ENCODE measurements at regions not wholly inside any gene's neighbourhood (a gene's known extent, or its start where the extent isn't known, plus 50 kb on each side); places are given as distances from the start of the nearest gene placed in this dataset.
A peak's percentile ranks its signal among the peaks of the same experiment; 100 is the strongest.

DNA sequence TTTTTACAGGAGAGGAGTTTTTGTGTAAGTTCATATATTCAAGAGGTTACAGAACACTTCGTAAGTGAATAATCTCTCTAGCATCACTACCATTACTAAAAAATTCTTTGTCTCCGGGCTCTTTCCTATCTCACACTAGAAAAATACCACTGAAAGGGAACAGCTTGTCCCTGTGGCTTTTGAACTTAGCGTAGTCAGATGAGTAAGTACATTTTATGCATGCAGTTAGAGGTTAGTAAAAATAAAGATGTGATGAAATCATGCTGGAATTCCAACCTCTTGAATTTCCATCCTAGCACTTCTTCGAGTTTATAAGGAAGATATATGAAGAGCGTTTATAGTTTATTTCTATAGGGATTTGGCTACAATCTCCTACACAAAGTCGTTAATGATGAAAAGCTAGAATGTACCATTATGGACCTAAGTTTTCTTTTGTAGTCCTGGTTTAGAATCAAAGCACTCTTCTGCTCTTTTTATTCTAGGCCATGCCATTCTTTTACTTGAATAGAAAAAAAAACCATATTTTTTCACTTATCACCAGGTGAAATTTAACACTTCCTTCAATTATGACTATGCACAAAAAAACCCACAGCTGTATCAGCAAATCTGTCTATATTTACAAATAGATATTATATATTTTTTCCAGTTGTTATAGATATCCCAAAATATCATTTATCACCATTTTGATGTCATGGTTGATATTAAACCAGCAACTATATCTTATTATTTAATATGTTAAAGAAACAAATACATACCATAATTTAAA is 139.9 kb upstream of the PCDH9 start:
- peaks cover 2% of the 10 kb centered on the region for H3K9me3 Mint-ChIP-seq (ENCODE audit: low read depth)
- H3K27ac Mint-ChIP-seq: no peak overlapping the region
- H3K36me3 Mint-ChIP-seq (ENCODE audit: insufficient read depth): no peaks in the 10 kb centered on the region
- TF ChIP-seq, protein P1, sequence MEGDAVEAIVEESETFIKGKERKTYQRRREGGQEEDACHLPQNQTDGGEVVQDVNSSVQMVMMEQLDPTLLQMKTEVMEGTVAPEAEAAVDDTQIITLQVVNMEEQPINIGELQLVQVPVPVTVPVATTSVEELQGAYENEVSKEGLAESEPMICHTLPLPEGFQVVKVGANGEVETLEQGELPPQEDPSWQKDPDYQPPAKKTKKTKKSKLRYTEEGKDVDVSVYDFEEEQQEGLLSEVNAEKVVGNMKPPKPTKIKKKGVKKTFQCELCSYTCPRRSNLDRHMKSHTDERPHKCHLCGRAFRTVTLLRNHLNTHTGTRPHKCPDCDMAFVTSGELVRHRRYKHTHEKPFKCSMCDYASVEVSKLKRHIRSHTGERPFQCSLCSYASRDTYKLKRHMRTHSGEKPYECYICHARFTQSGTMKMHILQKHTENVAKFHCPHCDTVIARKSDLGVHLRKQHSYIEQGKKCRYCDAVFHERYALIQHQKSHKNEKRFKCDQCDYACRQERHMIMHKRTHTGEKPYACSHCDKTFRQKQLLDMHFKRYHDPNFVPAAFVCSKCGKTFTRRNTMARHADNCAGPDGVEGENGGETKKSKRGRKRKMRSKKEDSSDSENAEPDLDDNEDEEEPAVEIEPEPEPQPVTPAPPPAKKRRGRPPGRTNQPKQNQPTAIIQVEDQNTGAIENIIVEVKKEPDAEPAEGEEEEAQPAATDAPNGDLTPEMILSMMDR (IDR thresholded peaks at IDR 0.05; ENCODE audit: unreplicated experiment): no peak
- H3K27me3 Mint-ChIP-seq: no peaks in the 10 kb centered on the region
- no peak for DNase-seq (ENCODE audit: low spot score, unreplicated experiment)
- H3K4me3 Mint-ChIP-seq (ENCODE audit: low read depth): no peak overlapping the region
- H3K4me1 Mint-ChIP-seq (ENCODE audit: low read depth): peaks cover 4% of the 10 kb centered on the region

- DNase-seq (ENCODE audit: low spot score, unreplicated experiment): no peak
- Mint-ChIP-seq H3K4me3 (ENCODE audit: low read depth) (no peak overlapping the region), H3K4me1 (ENCODE audit: low read depth) (peaks cover 3% of the 10 kb centered on the region), H3K27ac (no peak overlapping the region), H3K36me3 (ENCODE audit: insufficient read depth) (no peaks in the 10 kb centered on the region), H3K27me3 (no peaks in the 10 kb centered on the region), H3K9me3 (ENCODE audit: low read depth) (peaks cover 2% of the 10 kb centered on the region)
- TF ChIP-seq, protein P1 (IDR thresholded peaks at IDR 0.05; ENCODE audit: unreplicated experiment): no peak
Observed at GRCh38 chr13:67367399-67367798, 137.3 kb upstream of the PCDH9 start.

DNA sequence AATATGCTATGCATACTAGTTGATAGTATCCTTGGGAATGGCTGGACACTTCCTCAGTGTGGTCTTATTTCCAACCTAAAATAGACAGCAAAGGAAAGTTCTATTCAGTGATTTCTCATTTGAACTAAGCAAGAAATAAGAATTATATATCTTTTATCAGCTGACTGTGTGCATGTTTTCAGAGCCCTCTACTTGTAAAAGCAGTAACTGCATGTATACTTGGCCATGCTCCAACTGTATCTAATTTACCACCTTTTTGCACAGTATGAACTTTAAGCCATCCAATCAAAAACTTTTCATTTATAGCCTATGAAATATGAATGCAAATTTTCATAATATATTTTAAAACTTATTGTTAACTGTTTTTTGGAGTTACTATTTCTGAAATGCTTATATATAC is 136.4 kb upstream of the PCDH9 start:
- Mint-ChIP-seq H3K4me1 (ENCODE audit: low read depth) (no peaks in the 10 kb centered on the region), H3K4me3 (ENCODE audit: low read depth) (no peak overlapping the region), H3K36me3 (ENCODE audit: insufficient read depth) (no peaks in the 10 kb centered on the region), H3K9me3 (ENCODE audit: low read depth) (peaks cover 2% of the 10 kb centered on the region), H3K27me3 (no peaks in the 10 kb centered on the region), H3K27ac (no peak overlapping the region)
- TF ChIP-seq, protein P1 (IDR thresholded peaks at IDR 0.05; ENCODE audit: unreplicated experiment): peak; percentile 14
- DNase-seq (ENCODE audit: low spot score, unreplicated experiment): no peak

DNA sequence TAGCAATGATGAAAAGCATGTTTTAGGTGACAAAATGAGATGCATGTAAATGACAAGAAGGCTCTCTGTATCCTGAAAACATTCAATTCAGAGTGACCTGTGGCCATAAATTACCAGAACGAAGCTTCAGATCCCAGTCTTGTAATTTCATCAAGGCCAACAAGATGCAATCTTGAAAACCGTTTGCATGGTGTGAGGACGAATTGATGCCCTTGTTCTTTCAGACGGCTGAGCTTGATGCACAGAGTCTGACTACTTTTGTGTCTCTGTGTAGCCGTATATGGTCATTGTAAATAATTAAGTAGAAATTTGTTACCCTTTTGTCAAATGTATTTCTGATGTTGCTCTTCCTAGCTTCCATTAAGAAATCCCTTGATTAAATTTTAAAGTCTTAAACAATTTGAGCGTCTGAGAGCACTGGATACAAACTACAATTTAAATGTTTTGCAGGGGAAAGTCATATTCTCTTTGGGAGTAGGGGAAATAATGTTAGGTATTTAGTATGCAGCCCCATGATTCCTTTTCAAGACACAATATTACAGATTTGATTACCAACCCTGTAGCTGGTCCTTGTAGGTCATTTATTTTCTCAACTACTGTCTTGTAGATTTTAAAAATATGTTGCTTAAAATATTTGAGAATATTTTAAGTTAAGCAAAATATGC is 125.8 kb upstream of the PCDH9 start:
- Mint-ChIP-seq H3K9me3 (ENCODE audit: low read depth) (no peaks in the 10 kb centered on the region), H3K4me1 (ENCODE audit: low read depth) (no peaks in the 10 kb centered on the region), H3K27ac (no peak overlapping the region), H3K4me3 (ENCODE audit: low read depth) (no peak overlapping the region), H3K27me3 (no peaks in the 10 kb centered on the region), H3K36me3 (ENCODE audit: insufficient read depth) (no peaks in the 10 kb centered on the region)
- TF ChIP-seq, protein P1 (IDR thresholded peaks at IDR 0.05; ENCODE audit: unreplicated experiment): no peak
- no peak for DNase-seq (ENCODE audit: low spot score, unreplicated experiment)

GRCh38 chr13:67353941-67354340 is 123.8 kb upstream of the PCDH9 start:
- H3K9me3 Mint-ChIP-seq (ENCODE audit: low read depth): peaks cover 6% of the 10 kb centered on the region
- DNase-seq (ENCODE audit: low spot score, unreplicated experiment): no peak
- H3K27ac Mint-ChIP-seq: no peak overlapping the region
- no peaks in the 10 kb centered on the region for H3K27me3 Mint-ChIP-seq
- no peak overlapping the region for H3K4me3 Mint-ChIP-seq (ENCODE audit: low read depth)
- TF ChIP-seq, protein P1 (IDR thresholded peaks at IDR 0.05; ENCODE audit: unreplicated experiment): no peak
- no peaks in the 10 kb centered on the region for H3K36me3 Mint-ChIP-seq (ENCODE audit: insufficient read depth)
- no peaks in the 10 kb centered on the region for H3K4me1 Mint-ChIP-seq (ENCODE audit: low read depth)

Data from progenitor cell of endocrine pancreas (in vitro differentiated cells).